ENCODE measurements at regions not wholly inside any gene's neighbourhood (a gene's known extent, or its start where the extent isn't known, plus 50 kb on each side); places are given as distances from the start of the nearest gene placed in this dataset.

- TF ChIP-seq CTCF (IDR thresholded peaks at IDR 0.05), result no peak
- Histone ChIP-seq H3K36me3 (no peaks in the 10 kb centered on the region), H3K4me3 (ENCODE audit: low read depth in 1 of 2, low read length in 1 of 2) (no peak overlapping the region), H3K4me1 (ENCODE audit: control insufficient read depth in 1 of 2, insufficient read depth in 1 of 2, low read depth in 1 of 2, low read length in 1 of 2) (no peaks in the 10 kb centered on the region), H3K27me3 (no peaks in the 10 kb centered on the region), H3K27ac (no peak overlapping the region), H3K9me3 (peaks cover 22% of the 10 kb centered on the region)
Measured at GRCh38 chr12:34376133-34376799, 354.0 kb downstream of the ALG10 start.

- H3K27me3 ChIP-seq, result no peaks in the 10 kb centered on the region
- peaks cover 28% of the 10 kb centered on the region for H3K9me3 ChIP-seq
- H3K27ac ChIP-seq, result no peak overlapping the region
- no peaks in the 10 kb centered on the region for H3K4me1 ChIP-seq (ENCODE audit: control insufficient read depth in 1 of 2, insufficient read depth in 1 of 2, low read depth in 1 of 2, low read length in 1 of 2)
- TF ChIP-seq CTCF (IDR thresholded peaks at IDR 0.05), result no peak
- no peaks in the 10 kb centered on the region for H3K36me3 ChIP-seq
- no peak overlapping the region for H3K4me3 ChIP-seq (ENCODE audit: low read depth in 1 of 2, low read length in 1 of 2)
Measured at GRCh38 chr12:34377243-34378035, 355.1 kb downstream of the ALG10 start.

GRCh38 chr12:34379142-34379541 lies 356.8 kb downstream of the ALG10 start:
- H3K36me3 ChIP-seq, result no peaks in the 10 kb centered on the region
- H3K27ac ChIP-seq, result no peak overlapping the region
- H3K4me1 ChIP-seq (ENCODE audit: control insufficient read depth in 1 of 2, insufficient read depth in 1 of 2, low read depth in 1 of 2, low read length in 1 of 2), result no peaks in the 10 kb centered on the region
- no peak for TF ChIP-seq CTCF (IDR thresholded peaks at IDR 0.05)
- peaks cover 36% of the 10 kb centered on the region for H3K9me3 ChIP-seq
- H3K4me3 ChIP-seq (ENCODE audit: low read depth in 1 of 2, low read length in 1 of 2), result no peak overlapping the region
- no peaks in the 10 kb centered on the region for H3K27me3 ChIP-seq

GRCh38 chr12:34384693-34385092 lies 362.4 kb downstream of the ALG10 start:
- Histone ChIP-seq H3K9me3 (peaks cover 29% of the 10 kb centered on the region), H3K36me3 (no peaks in the 10 kb centered on the region), H3K4me3 (ENCODE audit: low read depth in 1 of 2, low read length in 1 of 2) (no peak overlapping the region), H3K27ac (no peak overlapping the region), H3K4me1 (ENCODE audit: control insufficient read depth in 1 of 2, insufficient read depth in 1 of 2, low read depth in 1 of 2, low read length in 1 of 2) (no peaks in the 10 kb centered on the region), H3K27me3 (no peaks in the 10 kb centered on the region)
- TF ChIP-seq CTCF (IDR thresholded peaks at IDR 0.05), result no peak

- no peak for TF ChIP-seq CTCF (IDR thresholded peaks at IDR 0.05)
- no peak overlapping the region for H3K4me3 ChIP-seq (ENCODE audit: low read depth in 1 of 2, low read length in 1 of 2)
- peaks cover 35% of the 10 kb centered on the region for H3K9me3 ChIP-seq
- H3K27me3 ChIP-seq, result no peaks in the 10 kb centered on the region
- H3K4me1 ChIP-seq (ENCODE audit: control insufficient read depth in 1 of 2, insufficient read depth in 1 of 2, low read depth in 1 of 2, low read length in 1 of 2), result no peaks in the 10 kb centered on the region
- H3K36me3 ChIP-seq, result no peaks in the 10 kb centered on the region
- no peak overlapping the region for H3K27ac ChIP-seq
Measured at GRCh38 chr12:34386016-34386415, 363.7 kb downstream of the ALG10 start.
